COLO829 (cell line): ENCODE measurements at regions not wholly inside any gene's neighbourhood (a gene's known extent, or its start where the extent isn't known, plus 50 kb on each side); places are given as distances from the start of the nearest gene placed in this dataset.
"Not testable (repeated sequence)": the region's sequence is repeated elsewhere in the genome, so short reads cannot be mapped to it uniquely, and the experiment has no call there.

Experiments used
- DNase-seq: peaks from one replicate; pipeline ENCODE4 v3.0.0; 2012; ENCODE audit warnings: low spot score

DNA sequence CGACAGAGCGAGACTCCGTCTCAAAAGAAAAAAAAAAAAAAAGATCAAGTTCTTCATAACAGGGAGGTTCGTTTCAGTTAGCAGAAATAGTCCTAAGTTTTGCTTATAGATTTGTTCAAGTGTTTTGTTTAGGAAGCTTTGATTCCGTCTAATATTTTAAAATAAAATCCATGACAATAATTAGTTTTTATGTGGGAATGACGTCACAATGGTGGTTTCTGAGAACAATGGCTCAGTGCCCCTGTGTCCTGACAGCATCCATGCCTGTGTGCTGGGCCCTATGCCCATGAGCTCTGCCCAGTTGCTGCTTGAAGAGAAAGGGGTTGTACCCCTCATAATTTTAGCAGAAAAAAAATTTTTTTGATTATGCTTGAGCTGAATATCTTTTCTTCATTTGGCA lies 134.0 kb downstream of the SST start:
- DNase-seq: no peak

DNA sequence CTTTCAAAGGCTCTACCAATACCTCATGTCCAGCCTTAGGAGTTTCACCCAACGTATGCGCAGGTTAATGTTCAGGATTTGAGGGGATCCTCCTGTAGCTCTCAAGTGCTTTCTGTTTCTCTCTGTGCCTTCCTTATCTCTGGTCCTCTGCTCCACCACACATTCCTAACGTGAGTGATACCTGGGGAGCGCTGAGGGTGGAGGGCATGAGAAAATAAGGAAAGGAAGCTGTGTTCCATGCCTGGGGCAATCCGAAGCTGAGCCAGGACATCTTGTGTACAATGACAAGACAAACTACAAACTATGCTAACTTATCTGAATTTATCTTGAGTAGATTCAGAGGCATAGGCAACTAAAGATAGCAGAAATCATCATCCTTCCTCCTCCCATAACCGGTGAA lies 136.4 kb downstream of the SST start:
- no peak for DNase-seq

DNA sequence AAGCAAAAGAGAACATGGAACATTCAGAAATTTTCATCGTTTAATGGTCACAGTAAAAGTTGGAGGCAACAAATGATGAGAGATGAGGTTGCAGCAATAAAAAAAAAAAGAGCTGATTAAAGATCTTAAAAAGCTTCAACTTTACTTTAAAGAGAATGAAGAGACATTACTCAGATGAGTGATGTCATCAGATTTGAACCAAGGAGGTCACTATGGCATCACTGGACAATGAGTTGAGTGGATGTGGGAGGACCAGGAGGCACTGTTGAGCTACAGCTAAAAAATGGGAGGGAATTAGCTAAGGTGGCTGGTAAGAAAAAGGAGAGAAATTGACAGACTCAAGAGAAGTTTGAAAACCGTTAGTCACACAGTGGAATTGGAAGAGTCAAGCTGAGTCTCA lies 138.4 kb downstream of the SST start:
- DNase-seq: no peak

DNA sequence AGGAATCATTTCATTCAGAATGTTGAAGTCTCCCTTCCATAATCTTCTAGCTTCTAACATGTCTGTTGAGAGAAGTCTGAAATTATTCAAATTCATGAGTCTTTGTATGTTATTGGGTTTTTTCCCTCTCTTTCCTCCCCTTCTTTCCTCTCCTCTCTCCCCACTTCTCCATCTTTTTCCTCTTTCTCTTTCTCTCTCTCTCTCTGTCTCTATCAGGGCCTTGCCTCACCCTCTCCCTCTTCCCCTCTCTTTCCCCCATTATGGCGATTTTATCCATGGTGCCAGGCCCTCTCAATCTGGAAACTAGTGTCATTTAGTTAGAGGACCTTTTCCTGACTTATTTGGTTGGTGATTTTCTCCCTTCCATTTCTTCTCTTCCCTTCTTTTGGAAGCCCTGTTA lies 147.3 kb downstream of the SST start:
- no peak for DNase-seq

DNA sequence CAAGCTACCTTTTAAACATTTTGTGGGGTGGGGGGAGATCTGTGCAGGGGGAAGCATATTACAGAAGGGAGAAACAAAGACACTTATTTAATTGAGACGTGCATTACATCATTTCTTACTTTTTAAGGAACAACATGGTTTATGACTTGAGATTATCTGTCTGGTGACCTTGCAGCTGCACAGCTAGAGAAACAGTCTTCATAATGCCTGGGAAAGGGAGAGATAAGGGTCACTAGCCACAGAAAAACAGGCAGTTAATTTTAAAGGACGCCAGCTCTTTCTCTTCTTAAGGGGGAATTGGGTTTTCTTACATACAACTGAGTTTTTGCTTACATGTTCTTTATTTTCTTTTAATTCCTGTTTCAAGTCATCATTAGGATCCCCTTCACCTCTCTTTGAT lies 147.9 kb downstream of the SST start:
- DNase-seq: no peak

DNA sequence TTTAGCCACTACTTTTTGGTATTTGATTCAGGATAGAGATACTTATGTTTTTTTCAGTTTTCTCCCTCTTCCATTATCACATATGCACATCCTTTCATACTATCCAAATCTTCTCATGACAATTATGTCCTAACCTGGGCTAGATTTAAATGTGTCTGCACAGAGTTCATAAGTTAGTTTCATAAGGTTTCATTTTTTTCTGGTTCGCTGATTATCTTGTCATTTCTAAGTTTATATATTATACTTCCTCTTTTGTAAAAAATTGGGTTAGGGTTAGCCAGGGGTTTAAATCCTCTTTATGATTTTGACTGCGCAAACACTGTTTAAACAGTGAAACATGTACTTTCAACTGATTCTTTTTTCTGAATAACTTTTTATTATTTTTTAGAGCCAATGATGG lies 148.6 kb downstream of the SST start:
- no peak for DNase-seq

DNA sequence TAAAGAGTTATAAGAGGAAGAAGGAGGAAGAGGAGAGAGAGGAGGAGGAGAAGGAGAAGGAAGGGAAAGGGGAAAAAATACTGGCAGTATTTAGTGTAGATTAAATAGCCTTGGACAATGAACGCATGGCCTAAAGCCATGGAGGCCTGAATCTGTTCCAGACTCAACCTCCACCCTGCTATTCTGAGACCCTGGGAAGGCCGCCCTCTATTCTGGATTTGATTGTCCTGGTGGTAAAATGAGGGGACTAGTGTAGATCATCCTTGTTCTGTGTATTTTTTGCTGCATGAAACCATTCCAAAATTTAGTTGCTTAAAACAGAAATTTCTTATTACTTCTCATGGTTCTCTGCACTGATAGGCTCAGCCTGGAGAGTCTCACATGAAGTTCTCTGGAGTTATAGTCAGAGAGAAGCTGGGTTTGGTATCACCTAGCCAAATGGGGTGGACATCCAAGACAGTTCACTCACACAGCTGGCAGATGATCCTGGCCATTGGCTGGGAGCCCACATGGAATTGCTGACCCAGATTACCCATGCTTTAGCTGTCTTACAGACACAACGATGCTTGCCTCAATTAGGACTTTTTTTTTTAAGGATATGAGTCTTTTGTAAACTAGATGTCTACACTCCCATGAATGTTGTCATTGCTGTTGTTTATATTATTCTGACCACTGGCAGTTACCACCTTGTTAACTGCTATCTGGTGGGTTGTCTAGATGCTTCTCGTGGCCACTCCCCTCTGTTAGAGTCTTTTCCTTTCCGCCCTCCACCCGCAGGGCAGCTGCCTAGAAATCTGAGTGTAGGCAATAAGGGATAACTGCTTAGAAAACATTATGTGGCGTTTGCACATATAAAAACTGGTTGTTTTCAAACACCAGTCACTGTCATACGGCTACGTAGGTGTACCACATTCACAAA lies 149.9 kb downstream of the SST start:
- DNase-seq: no peak

DNA sequence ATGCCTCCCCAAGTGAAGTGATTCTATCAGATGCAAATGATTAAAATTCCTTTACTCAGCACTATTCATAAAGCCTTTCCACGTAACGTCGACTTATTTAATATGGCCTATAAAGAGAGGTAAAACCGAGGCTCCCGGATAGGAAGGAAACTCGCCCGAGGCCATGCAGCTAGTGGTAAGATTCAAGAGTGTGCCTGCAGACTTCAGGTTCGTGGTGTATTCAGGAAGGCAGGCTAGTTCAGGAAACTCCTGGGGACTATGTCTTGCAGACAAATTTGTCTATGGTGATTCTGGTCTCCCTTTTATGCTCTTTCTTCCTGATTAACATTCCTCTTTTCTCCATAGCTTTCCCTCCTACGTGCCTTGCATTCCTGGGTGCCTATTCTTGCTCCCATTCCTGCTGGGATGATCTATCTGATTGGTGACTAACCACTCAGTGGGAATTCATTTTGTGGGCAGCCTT lies 150.7 kb downstream of the SST start:
- no peak for DNase-seq

DNA sequence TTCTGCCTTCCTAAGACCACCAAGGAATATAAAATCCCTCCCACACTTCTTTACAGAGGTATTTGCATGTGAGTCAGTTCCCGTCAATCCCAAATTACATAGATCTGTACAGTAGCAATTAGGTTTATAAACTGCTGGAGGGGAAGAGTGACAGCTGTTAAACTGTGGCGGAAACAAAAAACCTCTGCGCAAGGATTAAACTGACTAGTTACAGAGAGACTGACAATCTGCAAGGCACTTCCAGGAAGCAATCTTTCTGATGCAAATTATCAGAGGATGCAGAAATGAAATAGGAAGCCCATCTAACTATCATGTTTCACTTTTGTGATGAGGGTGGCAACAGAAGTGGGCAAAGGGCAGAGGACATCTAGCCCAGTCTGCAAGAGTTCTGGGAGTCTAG lies 150.4 kb downstream of the RTP4 start:
- DNase-seq: no peak

DNA sequence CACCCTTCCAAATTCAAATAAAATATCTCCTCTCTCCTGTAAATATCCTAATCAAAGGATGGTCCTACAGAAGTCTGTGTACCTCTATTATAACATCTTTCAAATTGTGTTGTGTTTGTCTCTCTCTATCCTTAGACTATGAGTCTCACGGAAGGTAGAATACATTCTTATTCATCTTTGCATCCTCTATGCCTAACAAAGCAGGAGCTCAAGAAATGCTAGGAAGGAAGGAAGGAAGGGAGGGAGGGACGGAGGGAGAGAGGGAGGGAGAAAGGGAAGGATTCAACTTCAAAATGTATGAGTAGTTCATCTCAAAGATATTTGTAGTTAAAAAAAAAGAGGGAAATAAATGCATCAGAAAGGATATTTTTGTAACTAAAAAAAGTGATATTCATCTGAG lies 150.0 kb downstream of the RTP4 start:
- no peak for DNase-seq

DNA sequence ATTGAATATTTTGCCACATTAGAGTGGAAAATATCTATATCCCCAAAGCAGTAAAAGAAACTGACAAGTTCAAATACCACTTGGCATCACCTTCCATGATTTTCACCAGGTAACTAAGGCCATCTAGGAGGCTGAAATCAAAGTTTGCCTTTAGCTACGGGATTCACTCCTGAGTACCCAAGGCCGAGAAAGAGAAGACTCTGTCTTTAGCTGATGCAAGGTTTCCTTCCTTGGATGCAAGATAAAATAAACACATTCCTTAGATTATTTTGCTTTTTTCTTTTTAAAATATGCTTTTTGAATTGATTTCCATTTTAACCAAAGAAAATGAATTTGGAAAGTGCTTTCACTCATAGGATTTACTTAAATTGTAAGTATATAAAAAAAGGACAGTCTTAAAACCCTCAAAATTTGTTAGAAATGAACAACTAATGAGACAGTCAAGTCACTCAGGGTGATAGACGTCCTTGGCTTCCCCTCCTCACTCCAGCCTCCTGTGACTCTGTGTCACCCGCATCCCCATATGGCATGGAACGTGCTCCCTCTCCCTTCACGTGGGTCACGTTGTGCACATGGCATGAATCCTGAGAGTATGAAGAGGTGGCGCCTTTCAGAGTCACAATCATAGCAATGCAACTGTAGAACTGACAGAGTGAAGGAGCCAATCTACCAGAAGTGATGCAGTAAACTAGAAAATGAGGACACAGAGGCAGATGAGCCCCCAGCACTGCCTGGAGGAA lies 148.4 kb downstream of the RTP4 start:
- no peak for DNase-seq

DNA sequence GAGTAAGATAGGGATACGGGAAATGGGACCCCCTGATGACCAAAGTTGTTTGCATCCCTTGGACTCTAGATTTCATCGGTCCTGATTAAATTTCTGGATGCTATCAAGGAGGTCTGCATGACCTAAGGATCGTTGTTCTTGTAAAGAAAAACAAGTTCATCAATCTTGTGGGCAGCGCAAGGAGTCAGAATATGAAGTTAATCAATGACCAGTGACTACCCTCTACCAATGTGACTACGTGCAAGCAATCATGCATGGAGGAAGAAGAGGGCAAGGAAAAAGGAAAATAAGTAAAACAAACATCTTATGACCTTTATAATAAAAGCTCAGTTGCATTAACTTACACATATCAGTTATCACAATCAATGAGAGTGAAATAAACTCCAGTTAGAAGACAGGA lies 139.7 kb downstream of the RTP4 start:
- no peak for DNase-seq

DNA sequence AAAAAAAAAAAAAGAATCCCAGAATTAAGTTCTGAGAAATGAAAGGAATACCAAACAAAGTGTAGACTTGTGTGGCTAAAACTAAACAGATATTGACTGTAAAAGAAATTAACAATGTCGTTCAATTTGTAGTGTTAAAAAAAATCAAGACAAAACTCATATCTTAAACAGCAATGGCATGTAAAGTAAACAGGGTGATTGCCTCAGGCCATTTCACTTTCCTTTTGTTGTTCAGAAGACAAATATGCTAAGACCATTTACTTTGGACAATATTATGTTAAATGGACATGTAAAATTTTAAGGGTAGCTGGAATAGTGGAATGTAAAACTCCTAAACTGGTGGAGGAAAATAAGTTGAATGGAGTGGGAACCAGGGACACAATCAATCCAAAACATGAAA lies 139.1 kb downstream of the RTP4 start:
- no peak for DNase-seq

DNA sequence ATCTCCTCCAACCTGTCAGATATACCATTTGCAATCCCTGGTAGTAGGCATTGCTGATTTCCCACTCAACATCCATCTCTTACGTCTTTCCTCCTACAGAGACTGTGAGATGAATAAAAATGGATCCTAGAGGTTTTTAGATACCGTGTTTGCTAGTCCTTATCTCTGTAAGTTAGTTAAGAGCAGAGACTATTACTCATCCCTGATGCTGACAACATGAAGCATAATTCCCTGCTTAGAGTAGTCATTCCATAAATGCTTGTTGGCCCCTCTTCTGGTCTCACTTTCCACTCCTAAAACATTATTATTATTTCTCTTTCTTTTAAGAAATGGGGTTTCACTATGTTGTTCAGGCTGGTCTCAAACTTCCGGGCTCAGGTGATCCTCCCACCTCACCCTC lies 136.2 kb downstream of the RTP4 start:
- DNase-seq: no peak

DNA sequence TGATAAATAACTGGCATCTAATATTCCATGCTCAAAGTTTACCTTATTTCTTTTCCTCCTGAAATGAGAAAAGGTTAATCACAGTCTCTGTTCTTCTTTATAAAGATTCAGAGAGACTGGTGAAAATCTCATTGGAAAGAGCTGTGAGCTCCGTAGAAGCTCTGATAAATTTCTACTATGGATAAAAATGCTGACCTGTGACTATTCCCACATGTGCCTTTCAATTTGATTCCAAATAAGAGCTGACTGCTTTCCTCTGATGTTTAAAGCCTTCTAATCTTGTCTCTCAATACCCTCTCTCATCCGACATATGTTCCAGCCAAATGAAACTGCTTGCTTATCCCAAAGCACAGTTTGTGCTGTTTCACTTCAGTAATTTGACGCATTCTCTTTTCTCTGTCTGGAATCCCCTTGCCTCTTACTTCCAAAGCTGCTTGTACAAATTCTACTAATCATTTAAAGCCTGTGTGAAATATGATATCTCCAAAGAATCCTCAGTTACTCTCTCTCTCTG lies 130.1 kb downstream of the RTP4 start:
- DNase-seq: no peak

DNA sequence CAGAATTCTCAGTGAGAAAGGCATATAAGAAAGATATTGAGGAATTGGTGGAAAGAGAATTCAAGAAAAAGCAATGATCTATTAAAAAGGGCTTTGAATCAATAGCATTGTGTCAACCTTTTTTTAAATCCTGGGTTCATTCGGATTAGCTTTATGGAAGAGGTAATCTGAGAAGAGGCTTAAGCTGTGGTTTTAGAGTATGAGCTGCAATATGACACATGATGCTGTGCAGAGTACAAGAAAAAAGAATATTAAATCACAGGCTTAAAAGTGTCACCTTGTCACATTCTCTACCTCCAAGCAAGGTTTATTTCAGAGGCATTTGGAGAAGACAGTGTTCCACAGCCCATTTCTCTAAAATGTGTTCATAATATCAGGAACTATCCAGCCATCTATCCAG lies 128.9 kb downstream of the RTP4 start:
- no peak for DNase-seq

DNA sequence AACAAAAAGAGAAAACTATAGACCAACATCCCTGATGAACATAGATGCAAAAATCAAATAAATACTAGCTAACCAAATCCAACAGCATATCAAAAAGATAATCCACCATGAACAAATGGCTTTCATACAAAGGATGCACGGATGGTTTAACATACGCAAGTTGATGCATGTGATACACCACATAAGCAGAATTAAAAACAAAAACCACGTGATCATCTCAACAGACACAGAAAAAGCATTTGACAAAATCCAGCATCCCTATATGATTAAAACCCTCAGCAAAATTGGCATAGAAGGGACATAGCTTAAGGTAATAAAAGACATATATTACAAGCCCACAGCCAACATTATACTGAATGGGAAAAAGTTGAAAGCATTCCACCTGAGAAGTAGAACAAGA lies 125.9 kb downstream of the RTP4 start:
- not testable (repeated sequence) for DNase-seq

DNA sequence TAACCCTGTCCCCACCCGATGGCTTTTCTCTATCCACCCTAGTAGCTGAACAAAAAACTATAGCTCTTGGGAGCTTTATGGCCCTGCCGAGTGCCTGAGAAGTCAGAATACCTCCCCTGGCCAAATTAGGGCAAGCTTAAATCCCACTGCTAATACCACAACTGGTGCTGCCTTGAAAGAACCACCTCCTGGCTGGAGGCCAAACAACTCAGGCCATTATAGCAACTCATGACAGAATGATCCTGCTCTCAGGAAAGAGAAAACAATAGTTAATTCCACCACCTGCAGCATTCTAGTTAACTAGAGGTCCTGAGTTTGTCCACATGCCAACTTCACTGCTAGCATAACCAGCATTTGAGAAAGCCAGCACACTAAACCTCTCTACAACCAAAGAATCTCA lies 123.2 kb downstream of the RTP4 start:
- DNase-seq: no peak

DNA sequence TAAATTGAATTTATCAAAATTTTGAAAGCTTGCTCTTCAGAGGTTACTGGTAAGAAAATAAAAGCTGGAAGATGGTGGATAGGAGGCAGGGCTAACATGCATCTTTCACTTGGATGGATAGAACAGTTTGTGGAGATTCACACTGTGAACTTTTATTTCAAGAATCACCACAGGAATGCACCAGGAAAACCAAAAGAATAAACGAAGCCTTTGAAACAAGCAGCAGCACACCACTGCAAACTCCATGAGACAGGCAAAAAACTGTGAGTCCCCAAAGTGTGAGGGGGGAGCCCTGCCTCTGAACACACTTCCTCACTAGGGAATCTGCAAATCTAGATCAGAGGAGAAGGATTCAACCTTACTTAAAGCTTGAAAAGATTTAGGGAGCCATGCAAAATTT lies 122.2 kb downstream of the RTP4 start:
- no peak for DNase-seq

DNA sequence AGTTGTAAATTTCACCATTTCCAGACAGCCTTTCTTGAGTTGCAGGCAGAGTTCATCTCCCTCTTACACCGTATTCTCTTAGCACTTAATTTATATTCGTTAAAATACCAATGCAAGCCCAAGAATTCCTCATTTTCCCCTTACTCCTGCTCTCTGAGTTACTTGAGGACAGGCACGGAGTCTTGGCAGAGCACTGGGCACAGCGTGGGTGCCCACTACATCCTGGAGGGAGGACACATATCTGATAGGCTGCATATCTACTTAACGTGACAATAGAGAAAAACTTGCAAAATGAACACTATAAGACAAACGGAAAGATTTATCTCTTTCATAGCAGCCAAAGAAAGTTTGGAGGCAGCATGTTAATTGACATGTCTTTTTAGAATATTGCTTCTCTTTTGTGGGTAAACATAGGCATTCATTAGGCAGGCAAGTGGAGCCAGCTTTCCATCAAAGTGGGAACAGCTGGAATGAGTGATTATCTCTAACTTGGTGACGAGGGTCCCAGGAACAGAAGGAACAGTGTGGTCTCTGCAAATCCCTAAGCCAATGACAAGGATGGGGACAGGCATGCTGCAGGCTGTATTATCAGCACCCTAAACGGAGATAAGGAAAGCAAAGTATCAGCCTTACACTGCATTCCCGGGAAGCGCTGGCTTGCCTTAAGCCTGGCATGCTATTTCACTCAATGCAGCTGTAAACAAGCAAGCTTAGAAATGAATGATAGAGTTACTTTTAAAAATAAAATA lies 116.5 kb downstream of the RTP4 start:
- no peak for DNase-seq

DNA sequence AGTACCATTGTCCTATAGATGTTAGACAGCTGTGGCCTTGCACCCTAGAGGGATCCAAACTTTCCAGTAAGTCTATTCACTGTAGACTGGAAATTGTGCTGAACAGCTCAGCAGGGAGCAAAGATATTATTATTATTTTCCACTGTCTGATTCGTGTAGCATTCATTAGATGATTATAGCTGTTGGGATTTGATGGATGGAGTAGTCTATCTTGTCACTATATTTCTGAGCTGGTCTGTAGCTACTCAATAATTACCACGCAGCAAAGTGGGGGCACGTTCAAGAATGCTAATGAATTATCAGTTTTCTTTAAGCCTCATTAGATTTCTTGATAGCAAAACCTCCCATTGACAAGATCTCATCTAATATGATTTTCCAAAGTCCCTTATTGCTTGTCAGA lies 113.2 kb downstream of the RTP4 start:
- no peak for DNase-seq

DNA sequence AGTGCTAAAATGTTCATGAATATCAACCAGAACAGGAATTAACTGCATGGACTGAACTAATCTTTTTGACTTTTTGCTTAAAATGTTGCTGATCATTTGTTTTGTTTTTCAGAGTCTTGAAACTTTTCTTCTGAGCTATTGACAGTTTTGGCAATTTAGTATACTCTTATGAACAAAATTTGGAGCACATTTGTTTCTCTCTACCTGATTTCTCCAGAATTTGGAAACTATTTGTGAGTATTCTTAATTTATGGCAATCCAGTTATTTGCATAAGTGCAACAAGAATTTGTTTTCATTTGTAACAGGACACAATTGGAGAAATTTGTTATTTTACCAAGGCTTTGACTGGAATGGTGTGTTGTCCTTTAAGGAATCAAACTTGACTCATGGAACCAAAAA lies 107.4 kb downstream of the RTP4 start:
- not testable (repeated sequence) for DNase-seq
